ENCODE measurements at regions not wholly inside any gene's neighbourhood (a gene's known extent, or its start where the extent isn't known, plus 50 kb on each side); places are given as distances from the start of the nearest gene placed in this dataset.

GRCh38 chr11:92460213-92460612, 235.6 kb downstream of the FAT3 start:
- TF ChIP-seq SREBF2 (IDR thresholded peaks at IDR 0.05) (no peak), CTCF (IDR thresholded peaks at IDR 0.05) (no peak), EHMT2 (IDR thresholded peaks at IDR 0.05; ENCODE audit: low read depth) (no peak), REST (IDR thresholded peaks at IDR 0.05) (no peak), RFX5 (IDR thresholded peaks at IDR 0.05) (no peak), BHLHE40 (IDR thresholded peaks at IDR 0.05; ENCODE audit: low read depth, low read length) (no peak), RCOR1 (IDR thresholded peaks at IDR 0.05; ENCODE audit: low read depth, low read length) (no peak), POLR2A (IDR thresholded peaks at IDR 0.05; ENCODE audit: low read length) (no peak), CEBPB (IDR thresholded peaks at IDR 0.05) (no peak), JUN (IDR thresholded peaks at IDR 0.05) (no peak), MAFK (IDR thresholded peaks at IDR 0.05; ENCODE audit: partially characterized antibody) (no peak), RARB (CRISPR knock-in tag; IDR thresholded peaks at IDR 0.05) (no peak), MAX (IDR thresholded peaks at IDR 0.05) (no peak), SMC3 (IDR thresholded peaks at IDR 0.05) (no peak)
